ENCODE measurements at regions not wholly inside any gene's neighbourhood (a gene's known extent, or its start where the extent isn't known, plus 50 kb on each side); places are given as distances from the start of the nearest gene placed in this dataset.
"Not testable (repeated sequence)": the region's sequence is repeated elsewhere in the genome, so short reads cannot be mapped to it uniquely, and the experiment has no call there.

GRCh38 chr3:3356846-3357245, 177.4 kb upstream of the CRBN start:
- no peaks in the 10 kb centered on the region for H3K4me1 ChIP-seq (ENCODE audit: control insufficient read depth in 3 of 3, insufficient read depth in 3 of 3, low read length in 3 of 3)
- H3K9ac ChIP-seq (ENCODE audit: low read depth in 1 of 3, low read length in 3 of 3) = no peak overlapping the region
- H3K9me3 ChIP-seq (ENCODE audit: control insufficient read depth in 3 of 3, low read length in 3 of 3) = no peaks in the 10 kb centered on the region
- H3K4me3 ChIP-seq (ENCODE audit: low read length in 3 of 3) = no peak overlapping the region
- no peaks in the 10 kb centered on the region for H3K36me3 ChIP-seq (ENCODE audit: control insufficient read depth in 3 of 3, insufficient read depth in 3 of 3, low read length in 3 of 3)
- H3K27ac ChIP-seq (ENCODE audit: low read depth, low read length) = no peak overlapping the region
- no peaks in the 10 kb centered on the region for H3K27me3 ChIP-seq (ENCODE audit: control insufficient read depth in 3 of 3, insufficient read depth in 3 of 3, low read length in 3 of 3)

GRCh38 chr3:3355442-3355841, 176.0 kb upstream of the CRBN start:
- no peaks in the 10 kb centered on the region for H3K27me3 ChIP-seq (ENCODE audit: control insufficient read depth in 3 of 3, insufficient read depth in 3 of 3, low read length in 3 of 3)
- H3K9me3 ChIP-seq (ENCODE audit: control insufficient read depth in 3 of 3, low read length in 3 of 3) = no peaks in the 10 kb centered on the region
- H3K9ac ChIP-seq (ENCODE audit: low read depth in 1 of 3, low read length in 3 of 3) = no peak overlapping the region
- H3K27ac ChIP-seq (ENCODE audit: low read depth, low read length) = no peak overlapping the region
- no peaks in the 10 kb centered on the region for H3K36me3 ChIP-seq (ENCODE audit: control insufficient read depth in 3 of 3, insufficient read depth in 3 of 3, low read length in 3 of 3)
- H3K4me3 ChIP-seq (ENCODE audit: low read length in 3 of 3) = no peak overlapping the region
- H3K4me1 ChIP-seq (ENCODE audit: control insufficient read depth in 3 of 3, insufficient read depth in 3 of 3, low read length in 3 of 3) = no peaks in the 10 kb centered on the region

- H3K4me1 ChIP-seq (ENCODE audit: control insufficient read depth in 3 of 3, insufficient read depth in 3 of 3, low read length in 3 of 3) = no peaks in the 10 kb centered on the region
- no peak overlapping the region for H3K9ac ChIP-seq (ENCODE audit: low read depth in 1 of 3, low read length in 3 of 3)
- no peak overlapping the region for H3K4me3 ChIP-seq (ENCODE audit: low read length in 3 of 3)
- H3K27me3 ChIP-seq (ENCODE audit: control insufficient read depth in 3 of 3, insufficient read depth in 3 of 3, low read length in 3 of 3) = no peaks in the 10 kb centered on the region
- H3K9me3 ChIP-seq (ENCODE audit: control insufficient read depth in 3 of 3, low read length in 3 of 3) = no peaks in the 10 kb centered on the region
- H3K36me3 ChIP-seq (ENCODE audit: control insufficient read depth in 3 of 3, insufficient read depth in 3 of 3, low read length in 3 of 3) = no peaks in the 10 kb centered on the region
- no peak overlapping the region for H3K27ac ChIP-seq (ENCODE audit: low read depth, low read length)
Measured at GRCh38 chr3:3353153-3353552, 173.7 kb upstream of the CRBN start.

- Histone ChIP-seq H3K4me1 (ENCODE audit: control insufficient read depth in 3 of 3, insufficient read depth in 3 of 3, low read length in 3 of 3) (no peaks in the 10 kb centered on the region), H3K9me3 (ENCODE audit: control insufficient read depth in 3 of 3, low read length in 3 of 3) (no peaks in the 10 kb centered on the region), H3K4me3 (ENCODE audit: low read length in 3 of 3) (no peak overlapping the region), H3K27me3 (ENCODE audit: control insufficient read depth in 3 of 3, insufficient read depth in 3 of 3, low read length in 3 of 3) (no peaks in the 10 kb centered on the region), H3K9ac (ENCODE audit: low read depth in 1 of 3, low read length in 3 of 3) (no peak overlapping the region), H3K36me3 (ENCODE audit: control insufficient read depth in 3 of 3, insufficient read depth in 3 of 3, low read length in 3 of 3) (no peaks in the 10 kb centered on the region), H3K27ac (ENCODE audit: low read depth, low read length) (no peak overlapping the region)
Measured at GRCh38 chr3:3351226-3351625, 171.7 kb upstream of the CRBN start.

GRCh38 chr3:3347056-3347455, 167.6 kb upstream of the CRBN start:
- H3K27ac ChIP-seq (ENCODE audit: low read depth, low read length); H3K9me3 ChIP-seq (ENCODE audit: control insufficient read depth in 3 of 3, low read length in 3 of 3); H3K9ac ChIP-seq (ENCODE audit: low read depth in 1 of 3, low read length in 3 of 3); H3K4me3 ChIP-seq (ENCODE audit: low read length in 3 of 3); H3K36me3 ChIP-seq (ENCODE audit: control insufficient read depth in 3 of 3, insufficient read depth in 3 of 3, low read length in 3 of 3); H3K4me1 ChIP-seq (ENCODE audit: control insufficient read depth in 3 of 3, insufficient read depth in 3 of 3, low read length in 3 of 3); H3K27me3 ChIP-seq (ENCODE audit: control insufficient read depth in 3 of 3, insufficient read depth in 3 of 3, low read length in 3 of 3): not testable (repeated sequence)

GRCh38 chr3:3346556-3346955, 167.1 kb upstream of the CRBN start:
- no peaks in the 10 kb centered on the region for H3K9me3 ChIP-seq (ENCODE audit: control insufficient read depth in 3 of 3, low read length in 3 of 3)

GRCh38 chr3:3342141-3342540, 162.7 kb upstream of the CRBN start:
- Histone ChIP-seq H3K4me1 (ENCODE audit: control insufficient read depth in 3 of 3, insufficient read depth in 3 of 3, low read length in 3 of 3) (no peaks in the 10 kb centered on the region), H3K4me3 (ENCODE audit: low read length in 3 of 3) (no peak overlapping the region), H3K27ac (ENCODE audit: low read depth, low read length) (no peak overlapping the region), H3K36me3 (ENCODE audit: control insufficient read depth in 3 of 3, insufficient read depth in 3 of 3, low read length in 3 of 3) (no peaks in the 10 kb centered on the region), H3K9ac (ENCODE audit: low read depth in 1 of 3, low read length in 3 of 3) (no peak overlapping the region), H3K9me3 (ENCODE audit: control insufficient read depth in 3 of 3, low read length in 3 of 3) (no peaks in the 10 kb centered on the region), H3K27me3 (ENCODE audit: control insufficient read depth in 3 of 3, insufficient read depth in 3 of 3, low read length in 3 of 3) (no peaks in the 10 kb centered on the region)

More at GRCh38 chr3:3346556-3346955, 167.1 kb upstream of the CRBN start:
- H3K36me3 ChIP-seq (ENCODE audit: control insufficient read depth in 3 of 3, insufficient read depth in 3 of 3, low read length in 3 of 3) = no peaks in the 10 kb centered on the region
- H3K27me3 ChIP-seq (ENCODE audit: control insufficient read depth in 3 of 3, insufficient read depth in 3 of 3, low read length in 3 of 3) = no peaks in the 10 kb centered on the region
- no peak overlapping the region for H3K4me3 ChIP-seq (ENCODE audit: low read length in 3 of 3)
- no peak overlapping the region for H3K27ac ChIP-seq (ENCODE audit: low read depth, low read length)
- H3K4me1 ChIP-seq (ENCODE audit: control insufficient read depth in 3 of 3, insufficient read depth in 3 of 3, low read length in 3 of 3) = no peaks in the 10 kb centered on the region
- H3K9ac ChIP-seq (ENCODE audit: low read depth in 1 of 3, low read length in 3 of 3) = no peak overlapping the region

- Histone ChIP-seq H3K9ac (ENCODE audit: low read depth in 1 of 3, low read length in 3 of 3) (no peak overlapping the region), H3K36me3 (ENCODE audit: control insufficient read depth in 3 of 3, insufficient read depth in 3 of 3, low read length in 3 of 3) (no peaks in the 10 kb centered on the region), H3K27me3 (ENCODE audit: control insufficient read depth in 3 of 3, insufficient read depth in 3 of 3, low read length in 3 of 3) (no peaks in the 10 kb centered on the region), H3K9me3 (ENCODE audit: control insufficient read depth in 3 of 3, low read length in 3 of 3) (no peaks in the 10 kb centered on the region), H3K27ac (ENCODE audit: low read depth, low read length) (no peak overlapping the region), H3K4me3 (ENCODE audit: low read length in 3 of 3) (no peak overlapping the region), H3K4me1 (ENCODE audit: control insufficient read depth in 3 of 3, insufficient read depth in 3 of 3, low read length in 3 of 3) (no peaks in the 10 kb centered on the region)
Measured at GRCh38 chr3:3340965-3341895, 161.7 kb upstream of the CRBN start.

GRCh38 chr3:3340526-3340925, 161.0 kb upstream of the CRBN start:
- Histone ChIP-seq H3K27ac (ENCODE audit: low read depth, low read length) (no peak overlapping the region), H3K4me1 (ENCODE audit: control insufficient read depth in 3 of 3, insufficient read depth in 3 of 3, low read length in 3 of 3) (no peaks in the 10 kb centered on the region), H3K9me3 (ENCODE audit: control insufficient read depth in 3 of 3, low read length in 3 of 3) (no peaks in the 10 kb centered on the region), H3K9ac (ENCODE audit: low read depth in 1 of 3, low read length in 3 of 3) (no peak overlapping the region), H3K36me3 (ENCODE audit: control insufficient read depth in 3 of 3, insufficient read depth in 3 of 3, low read length in 3 of 3) (no peaks in the 10 kb centered on the region), H3K27me3 (ENCODE audit: control insufficient read depth in 3 of 3, insufficient read depth in 3 of 3, low read length in 3 of 3) (no peaks in the 10 kb centered on the region), H3K4me3 (ENCODE audit: low read length in 3 of 3) (no peak overlapping the region)

- Histone ChIP-seq H3K4me3 (ENCODE audit: low read length in 3 of 3) (no peak overlapping the region), H3K27me3 (ENCODE audit: control insufficient read depth in 3 of 3, insufficient read depth in 3 of 3, low read length in 3 of 3) (no peaks in the 10 kb centered on the region), H3K9ac (ENCODE audit: low read depth in 1 of 3, low read length in 3 of 3) (no peak overlapping the region), H3K36me3 (ENCODE audit: control insufficient read depth in 3 of 3, insufficient read depth in 3 of 3, low read length in 3 of 3) (no peaks in the 10 kb centered on the region), H3K4me1 (ENCODE audit: control insufficient read depth in 3 of 3, insufficient read depth in 3 of 3, low read length in 3 of 3) (no peaks in the 10 kb centered on the region), H3K27ac (ENCODE audit: low read depth, low read length) (no peak overlapping the region), H3K9me3 (ENCODE audit: control insufficient read depth in 3 of 3, low read length in 3 of 3) (no peaks in the 10 kb centered on the region)
Measured at GRCh38 chr3:3335903-3336302, 156.4 kb upstream of the CRBN start.

Measured in skeletal muscle tissue (tissue), 3 donors.